K562 (cell line): ENCODE measurements at regions not wholly inside any gene's neighbourhood (a gene's known extent, or its start where the extent isn't known, plus 50 kb on each side); places are given as distances from the start of the nearest gene placed in this dataset.

Experiments used
- ATF1 ChIP-seq, 2 experiments: fragments of 450-650 bp in 1 of 2; IDR thresholded peaks; 2 replicates each; pipeline ENCODE4 v1.6.1; 2016; ENCODE audit warnings: missing compliant biosample characterization in 1 of 2, missing genetic modification characterization in 1 of 2
- C11orf30 ChIP-seq: fragments of 450-650 bp; IDR thresholded peaks from 2 replicates; pipeline ENCODE4 v1.6.1; 2016; ENCODE audit warnings: low read depth, mild to moderate bottlenecking
- FOS ChIP-seq: IDR thresholded peaks from 3 replicates; pipeline ENCODE4 v1.6.1; 2011; ENCODE audit not compliant: insufficient read length; ENCODE audit errors: extremely low read depth
- HNRNPL ChIP-seq: fragments of 200-400 bp; formaldehyde crosslinking; IDR thresholded peaks from 2 replicates; pipeline ENCODE4 v1.6.1; 2017; ENCODE audit warnings: low read depth, mild to moderate bottlenecking, low read length
- JUNB ChIP-seq: fragments of 450-650 bp; formaldehyde crosslinking; conservative IDR thresholded peaks from 2 replicates; pipeline ENCODE4 v1.4.0; 2020; ENCODE audit warnings: mild to moderate bottlenecking
- MCM5 ChIP-seq: fragments of 450-650 bp; IDR thresholded peaks from 2 replicates; pipeline ENCODE4 v1.6.1; 2016; ENCODE audit warnings: low read depth
- RBBP5 ChIP-seq: fragments of 200-600 bp; sonication (generic); IDR thresholded peaks from 2 replicates; pipeline ENCODE4 v1.6.1; 2012; ENCODE audit warnings: borderline replicate concordance, mild to moderate bottlenecking, low read length, control low read depth, inconsistent platforms; ENCODE audit not compliant: insufficient read depth, poor library complexity, severe bottlenecking
- STAT5B ChIP-seq: fragments of 250-450 bp; sonication (Bioruptor Pico); IDR thresholded peaks from 2 replicates; pipeline ENCODE4 v1.8.0; 2021; ENCODE audit warnings: mild to moderate bottlenecking, inconsistent platforms
- TCF7L2 ChIP-seq: fragments of 150-350 bp; IDR thresholded peaks from 2 replicates; pipeline ENCODE4 v1.6.1; 2016; ENCODE audit warnings: low read depth, mild to moderate bottlenecking, low read length, moderate library complexity
- TF ChIP-seq, protein P1 (sequence below), 2 experiments: fragments of 450-650 bp in 1 of 2; sonication (generic) in 1 of 2; formaldehyde crosslinking in 1 of 2; IDR thresholded peaks; 2 replicates each; pipeline versions ENCODE4 v1.7.1 to v1.9.0; 2016 to 2022; ENCODE audit warnings: inconsistent platforms in 1 of 2, mild to moderate bottlenecking in 1 of 2, missing genetic modification reagents in 1 of 2
- TF ChIP-seq, protein P2 (sequence below): fragments of 250-450 bp; sonication (Bioruptor Pico); IDR thresholded peaks from 2 replicates; pipeline ENCODE4 v1.9.0; 2021; ENCODE audit warnings: mild to moderate bottlenecking, inconsistent platforms
- TF ChIP-seq, protein P3 (sequence below): IDR thresholded peaks from 2 replicates; pipeline ENCODE4 v1.6.1; 2011; ENCODE audit not compliant: insufficient read length; ENCODE audit errors: extremely low read depth
- TF ChIP-seq, protein P4 (sequence below): fragments of 450-650 bp; IDR thresholded peaks from 2 replicates; pipeline ENCODE4 v1.7.1; 2018; ENCODE audit warnings: mild to moderate bottlenecking, low read depth; ENCODE audit not compliant: partially characterized antibody

DNA sequence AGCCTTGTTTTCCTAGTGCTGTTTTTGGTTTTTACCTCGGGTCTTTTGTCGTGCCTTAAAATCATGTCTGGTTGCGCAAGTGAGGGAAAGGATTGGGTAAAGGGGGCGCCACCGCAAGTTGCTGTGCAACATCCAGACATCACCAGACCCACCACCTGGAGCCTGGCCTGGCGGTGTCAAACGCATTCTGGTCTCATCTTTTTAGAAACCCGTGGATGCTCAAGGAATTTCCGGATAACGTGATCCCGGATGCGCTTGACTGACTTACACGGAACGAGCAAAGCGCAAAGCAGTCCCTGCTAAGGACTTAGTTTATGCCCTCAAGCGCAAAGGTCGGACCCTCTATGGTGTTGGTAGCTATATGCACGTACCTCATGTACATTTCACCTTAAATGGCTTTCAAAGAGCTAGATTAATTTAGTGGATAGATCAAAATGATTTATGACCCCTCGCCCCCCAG, 105.2 kb downstream of the OR2B2 start (continued):
- TF ChIP-seq ATF1 (CRISPR knock-in tag; IDR thresholded peaks at IDR 0.05): no peak
- no peak for TF ChIP-seq ATF1 (tag; IDR thresholded peaks at IDR 0.05)
- TF ChIP-seq C11orf30: no peak
- TF ChIP-seq RBBP5: peak; percentile 52
- no peak for TF ChIP-seq STAT5B
- TF ChIP-seq, protein P1, sequence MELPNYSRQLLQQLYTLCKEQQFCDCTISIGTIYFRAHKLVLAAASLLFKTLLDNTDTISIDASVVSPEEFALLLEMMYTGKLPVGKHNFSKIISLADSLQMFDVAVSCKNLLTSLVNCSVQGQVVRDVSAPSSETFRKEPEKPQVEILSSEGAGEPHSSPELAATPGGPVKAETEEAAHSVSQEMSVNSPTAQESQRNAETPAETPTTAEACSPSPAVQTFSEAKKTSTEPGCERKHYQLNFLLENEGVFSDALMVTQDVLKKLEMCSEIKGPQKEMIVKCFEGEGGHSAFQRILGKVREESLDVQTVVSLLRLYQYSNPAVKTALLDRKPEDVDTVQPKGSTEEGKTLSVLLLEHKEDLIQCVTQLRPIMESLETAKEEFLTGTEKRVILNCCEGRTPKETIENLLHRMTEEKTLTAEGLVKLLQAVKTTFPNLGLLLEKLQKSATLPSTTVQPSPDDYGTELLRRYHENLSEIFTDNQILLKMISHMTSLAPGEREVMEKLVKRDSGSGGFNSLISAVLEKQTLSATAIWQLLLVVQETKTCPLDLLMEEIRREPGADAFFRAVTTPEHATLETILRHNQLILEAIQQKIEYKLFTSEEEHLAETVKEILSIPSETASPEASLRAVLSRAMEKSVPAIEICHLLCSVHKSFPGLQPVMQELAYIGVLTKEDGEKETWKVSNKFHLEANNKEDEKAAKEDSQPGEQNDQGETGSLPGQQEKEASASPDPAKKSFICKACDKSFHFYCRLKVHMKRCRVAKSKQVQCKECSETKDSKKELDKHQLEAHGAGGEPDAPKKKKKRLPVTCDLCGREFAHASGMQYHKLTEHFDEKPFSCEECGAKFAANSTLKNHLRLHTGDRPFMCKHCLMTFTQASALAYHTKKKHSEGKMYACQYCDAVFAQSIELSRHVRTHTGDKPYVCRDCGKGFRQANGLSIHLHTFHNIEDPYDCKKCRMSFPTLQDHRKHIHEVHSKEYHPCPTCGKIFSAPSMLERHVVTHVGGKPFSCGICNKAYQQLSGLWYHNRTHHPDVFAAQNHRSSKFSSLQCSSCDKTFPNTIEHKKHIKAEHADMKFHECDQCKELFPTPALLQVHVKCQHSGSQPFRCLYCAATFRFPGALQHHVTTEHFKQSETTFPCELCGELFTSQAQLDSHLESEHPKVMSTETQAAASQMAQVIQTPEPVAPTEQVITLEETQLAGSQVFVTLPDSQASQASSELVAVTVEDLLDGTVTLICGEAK (IDR thresholded peaks at IDR 0.05): no peak
- TF ChIP-seq, protein P1 (CRISPR knock-in tag; IDR thresholded peaks at IDR 0.05): no peak
- no peak for TF ChIP-seq TCF7L2
- no peak for TF ChIP-seq HNRNPL
- TF ChIP-seq, protein P2, sequence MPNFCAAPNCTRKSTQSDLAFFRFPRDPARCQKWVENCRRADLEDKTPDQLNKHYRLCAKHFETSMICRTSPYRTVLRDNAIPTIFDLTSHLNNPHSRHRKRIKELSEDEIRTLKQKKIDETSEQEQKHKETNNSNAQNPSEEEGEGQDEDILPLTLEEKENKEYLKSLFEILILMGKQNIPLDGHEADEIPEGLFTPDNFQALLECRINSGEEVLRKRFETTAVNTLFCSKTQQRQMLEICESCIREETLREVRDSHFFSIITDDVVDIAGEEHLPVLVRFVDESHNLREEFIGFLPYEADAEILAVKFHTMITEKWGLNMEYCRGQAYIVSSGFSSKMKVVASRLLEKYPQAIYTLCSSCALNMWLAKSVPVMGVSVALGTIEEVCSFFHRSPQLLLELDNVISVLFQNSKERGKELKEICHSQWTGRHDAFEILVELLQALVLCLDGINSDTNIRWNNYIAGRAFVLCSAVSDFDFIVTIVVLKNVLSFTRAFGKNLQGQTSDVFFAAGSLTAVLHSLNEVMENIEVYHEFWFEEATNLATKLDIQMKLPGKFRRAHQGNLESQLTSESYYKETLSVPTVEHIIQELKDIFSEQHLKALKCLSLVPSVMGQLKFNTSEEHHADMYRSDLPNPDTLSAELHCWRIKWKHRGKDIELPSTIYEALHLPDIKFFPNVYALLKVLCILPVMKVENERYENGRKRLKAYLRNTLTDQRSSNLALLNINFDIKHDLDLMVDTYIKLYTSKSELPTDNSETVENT: no peak; the same call in 1 of the 2 replicates
- TF ChIP-seq, protein P3, sequence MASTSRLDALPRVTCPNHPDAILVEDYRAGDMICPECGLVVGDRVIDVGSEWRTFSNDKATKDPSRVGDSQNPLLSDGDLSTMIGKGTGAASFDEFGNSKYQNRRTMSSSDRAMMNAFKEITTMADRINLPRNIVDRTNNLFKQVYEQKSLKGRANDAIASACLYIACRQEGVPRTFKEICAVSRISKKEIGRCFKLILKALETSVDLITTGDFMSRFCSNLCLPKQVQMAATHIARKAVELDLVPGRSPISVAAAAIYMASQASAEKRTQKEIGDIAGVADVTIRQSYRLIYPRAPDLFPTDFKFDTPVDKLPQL: no peak
- no peak for TF ChIP-seq JUNB
- TF ChIP-seq FOS: no peak
- TF ChIP-seq, protein P4, sequence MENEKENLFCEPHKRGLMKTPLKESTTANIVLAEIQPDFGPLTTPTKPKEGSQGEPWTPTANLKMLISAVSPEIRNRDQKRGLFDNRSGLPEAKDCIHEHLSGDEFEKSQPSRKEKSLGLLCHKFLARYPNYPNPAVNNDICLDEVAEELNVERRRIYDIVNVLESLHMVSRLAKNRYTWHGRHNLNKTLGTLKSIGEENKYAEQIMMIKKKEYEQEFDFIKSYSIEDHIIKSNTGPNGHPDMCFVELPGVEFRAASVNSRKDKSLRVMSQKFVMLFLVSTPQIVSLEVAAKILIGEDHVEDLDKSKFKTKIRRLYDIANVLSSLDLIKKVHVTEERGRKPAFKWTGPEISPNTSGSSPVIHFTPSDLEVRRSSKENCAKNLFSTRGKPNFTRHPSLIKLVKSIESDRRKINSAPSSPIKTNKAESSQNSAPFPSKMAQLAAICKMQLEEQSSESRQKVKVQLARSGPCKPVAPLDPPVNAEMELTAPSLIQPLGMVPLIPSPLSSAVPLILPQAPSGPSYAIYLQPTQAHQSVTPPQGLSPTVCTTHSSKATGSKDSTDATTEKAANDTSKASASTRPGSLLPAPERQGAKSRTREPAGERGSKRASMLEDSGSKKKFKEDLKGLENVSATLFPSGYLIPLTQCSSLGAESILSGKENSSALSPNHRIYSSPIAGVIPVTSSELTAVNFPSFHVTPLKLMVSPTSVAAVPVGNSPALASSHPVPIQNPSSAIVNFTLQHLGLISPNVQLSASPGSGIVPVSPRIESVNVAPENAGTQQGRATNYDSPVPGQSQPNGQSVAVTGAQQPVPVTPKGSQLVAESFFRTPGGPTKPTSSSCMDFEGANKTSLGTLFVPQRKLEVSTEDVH: no peak
- TF ChIP-seq MCM5: no peak
